Fibroblast of skin of right biceps (primary cell): ENCODE measurements at regions not wholly inside any gene's neighbourhood (a gene's known extent, or its start where the extent isn't known, plus 50 kb on each side); places are given as distances from the start of the nearest gene placed in this dataset.
"Not testable (repeated sequence)": the region's sequence is repeated elsewhere in the genome, so short reads cannot be mapped to it uniquely, and the experiment has no call there.

ENCODE experiments used
- DNase-seq: peaks from one replicate; pipeline ENCODE4 v3.0.0-alpha.2; 2013

- DNase-seq, result peak; percentile 65
Measured at GRCh38 chr5:17088051-17088450, 129.4 kb upstream of the BASP1 start.

- no peak for DNase-seq
Measured at GRCh38 chr5:17089001-17089400, 128.4 kb upstream of the BASP1 start.

GRCh38 chr5:17089690-17090089 lies 127.7 kb upstream of the BASP1 start:
- DNase-seq, result peak; percentile 48

GRCh38 chr5:17090839-17091238 lies 126.6 kb upstream of the BASP1 start:
- DNase-seq, result no peak

- DNase-seq, result no peak
Measured at GRCh38 chr5:17094830-17095229, 122.6 kb upstream of the BASP1 start.

GRCh38 chr5:17096952-17097695 lies 120.3 kb upstream of the BASP1 start:
- DNase-seq, result no peak

GRCh38 chr5:17099946-17100345 lies 117.5 kb upstream of the BASP1 start:
- no peak for DNase-seq

GRCh38 chr5:17103461-17103860 lies 114.0 kb upstream of the BASP1 start:
- no peak for DNase-seq

GRCh38 chr5:17105744-17106418 lies 111.5 kb upstream of the BASP1 start:
- peak; percentile 86 for DNase-seq

GRCh38 chr5:17106521-17106920 lies 110.9 kb upstream of the BASP1 start:
- no peak for DNase-seq

- DNase-seq, result not testable (repeated sequence)
Measured at GRCh38 chr5:17112091-17112716, 105.2 kb upstream of the BASP1 start.

GRCh38 chr5:17113174-17113958 lies 104.1 kb upstream of the BASP1 start:
- peak; percentile 94 for DNase-seq

- DNase-seq, result no peak
Measured at GRCh38 chr5:17114233-17114632, 103.2 kb upstream of the BASP1 start.

- no peak for DNase-seq
Measured at GRCh38 chr5:17114715-17115599, 102.5 kb upstream of the BASP1 start.

- DNase-seq, result no peak
Measured at GRCh38 chr5:17115855-17116254, 101.6 kb upstream of the BASP1 start.

- peak; percentile 97 for DNase-seq
Measured at GRCh38 chr5:17118631-17119030, 98.8 kb upstream of the BASP1 start.

GRCh38 chr5:17120209-17120608 lies 97.2 kb upstream of the BASP1 start:
- no peak for DNase-seq

GRCh38 chr5:17121776-17122175 lies 95.7 kb upstream of the BASP1 start:
- DNase-seq, result no peak

- DNase-seq, result no peak
Measured at GRCh38 chr5:17123010-17123409, 94.4 kb upstream of the BASP1 start.

- DNase-seq, result not testable (repeated sequence)
Measured at GRCh38 chr5:17123773-17124172, 93.7 kb upstream of the BASP1 start.

- DNase-seq, result peak; percentile 93
Measured at GRCh38 chr5:17127743-17128231, 89.6 kb upstream of the BASP1 start.
